Jurkat, Clone E6-1 (cell line): ENCODE measurements at regions not wholly inside any gene's neighbourhood (a gene's known extent, or its start where the extent isn't known, plus 50 kb on each side); places are given as distances from the start of the nearest gene placed in this dataset.

ENCODE experiments used
- DNase-seq: peaks from one replicate; pipeline ENCODE4 v3.0.0-alpha.2; 2011; ENCODE audit warnings: low read depth, low spot score
- H3K4me3 ChIP-seq: 2 replicates; pipeline ENCODE4 v1.5.1; 2011; ENCODE audit warnings: mild to moderate bottlenecking, low read length, control low read depth, moderate library complexity

- DNase-seq = no peak
- no peak overlapping the region for H3K4me3 ChIP-seq
These were observed 1375.1 kb upstream of the LRRTM3 start for GRCh38 chr10:65550761-65551160.

GRCh38 chr10:65555192-65555591 is 1370.6 kb upstream of the LRRTM3 start:
- no peak for DNase-seq
- H3K4me3 ChIP-seq = no peak overlapping the region

GRCh38 chr10:65556006-65556405 is 1369.8 kb upstream of the LRRTM3 start:
- no peak overlapping the region for H3K4me3 ChIP-seq
- DNase-seq = no peak

- DNase-seq = no peak
- H3K4me3 ChIP-seq = no peak overlapping the region
These were observed 1366.5 kb upstream of the LRRTM3 start for GRCh38 chr10:65559369-65559768.

GRCh38 chr10:65565246-65565645 is 1360.6 kb upstream of the LRRTM3 start:
- no peak for DNase-seq
- H3K4me3 ChIP-seq = no peak overlapping the region

- DNase-seq = no peak
- no peak overlapping the region for H3K4me3 ChIP-seq
These were observed 1358.9 kb upstream of the LRRTM3 start for GRCh38 chr10:65566906-65567305.

GRCh38 chr10:65570143-65571010 is 1355.5 kb upstream of the LRRTM3 start:
- DNase-seq = no peak
- no peak overlapping the region for H3K4me3 ChIP-seq

- no peak overlapping the region for H3K4me3 ChIP-seq
These were observed 1354.7 kb upstream of the LRRTM3 start for GRCh38 chr10:65571011-65571570.

GRCh38 chr10:65581426-65582026 is 1344.3 kb upstream of the LRRTM3 start:
- no peak for DNase-seq
- H3K4me3 ChIP-seq = no peak overlapping the region

More at GRCh38 chr10:65571011-65571570, 1354.7 kb upstream of the LRRTM3 start:
- DNase-seq = no peak

- no peak for DNase-seq
- H3K4me3 ChIP-seq = no peak overlapping the region
These were observed 1323.5 kb upstream of the LRRTM3 start for GRCh38 chr10:65602182-65602865.

GRCh38 chr10:65611592-65611991 is 1314.2 kb upstream of the LRRTM3 start:
- DNase-seq = no peak
- no peak overlapping the region for H3K4me3 ChIP-seq

- no peak overlapping the region for H3K4me3 ChIP-seq
- DNase-seq = no peak
These were observed 1310.8 kb upstream of the LRRTM3 start for GRCh38 chr10:65614956-65615565.

GRCh38 chr10:65618126-65618525 is 1307.7 kb upstream of the LRRTM3 start:
- no peak overlapping the region for H3K4me3 ChIP-seq
- DNase-seq = no peak

GRCh38 chr10:65620404-65621048 is 1305.3 kb upstream of the LRRTM3 start:
- DNase-seq = no peak
- H3K4me3 ChIP-seq = no peak overlapping the region

- no peak for DNase-seq
- H3K4me3 ChIP-seq = no peak overlapping the region
These were observed 1303.2 kb upstream of the LRRTM3 start for GRCh38 chr10:65622608-65623007.

- no peak for DNase-seq
- no peak overlapping the region for H3K4me3 ChIP-seq
These were observed 1297.2 kb upstream of the LRRTM3 start for GRCh38 chr10:65628493-65629139.

GRCh38 chr10:65660006-65660405 is 1265.8 kb upstream of the LRRTM3 start:
- no peak for DNase-seq
- no peak overlapping the region for H3K4me3 ChIP-seq

GRCh38 chr10:65670087-65670486 is 1255.7 kb upstream of the LRRTM3 start:
- no peak for DNase-seq
- H3K4me3 ChIP-seq = no peak overlapping the region
